ENCODE measurements at regions not wholly inside any gene's neighbourhood (a gene's known extent, or its start where the extent isn't known, plus 50 kb on each side); places are given as distances from the start of the nearest gene placed in this dataset.

DNA sequence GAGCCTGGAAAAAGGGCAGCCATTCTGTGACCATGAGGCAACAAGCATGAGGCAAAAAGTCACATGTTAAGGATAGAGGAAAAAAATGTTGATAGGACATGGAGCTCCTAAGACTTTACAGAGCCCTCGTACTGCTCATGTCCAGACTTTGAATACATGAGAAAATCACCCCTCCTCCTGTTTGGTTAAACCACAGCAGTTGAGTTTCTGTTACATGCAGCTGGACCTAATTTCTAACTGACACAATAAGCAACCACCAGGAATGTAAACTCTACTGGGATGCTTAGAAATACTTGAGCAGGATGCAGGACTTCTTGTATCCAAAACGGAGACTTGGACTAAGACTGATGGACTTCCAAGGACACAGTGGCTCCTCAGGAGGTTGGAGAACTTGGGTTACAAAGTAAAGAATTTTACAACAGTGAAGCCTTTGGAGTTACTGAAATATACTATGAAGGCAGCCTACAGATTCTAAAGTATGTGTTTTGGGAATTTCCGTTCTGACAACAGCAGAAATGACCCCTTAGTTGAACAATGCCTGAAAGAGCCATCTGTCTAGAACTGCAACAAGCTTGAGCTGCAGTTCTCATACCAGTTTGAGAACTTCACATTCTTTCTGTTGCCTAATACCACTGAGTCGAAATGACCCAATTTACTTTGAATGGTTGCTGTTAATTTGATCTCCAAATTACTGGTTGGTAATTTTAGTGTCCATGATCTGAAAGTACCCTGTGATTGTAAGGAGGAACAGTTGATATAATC is 268.9 kb downstream of the PIK3R1 start:
- TF ChIP-seq CTCF (IDR thresholded peaks at IDR 0.05) (no peak), POLR2A (IDR thresholded peaks at IDR 0.05) (no peak), POLR2AphosphoS5 (IDR thresholded peaks at IDR 0.05) (no peak), EP300 (IDR thresholded peaks at IDR 0.05) (no peak)

Measured in gastroesophageal sphincter (tissue), 3 donors.